ENCODE measurements at regions not wholly inside any gene's neighbourhood (a gene's known extent, or its start where the extent isn't known, plus 50 kb on each side); places are given as distances from the start of the nearest gene placed in this dataset.

DNA sequence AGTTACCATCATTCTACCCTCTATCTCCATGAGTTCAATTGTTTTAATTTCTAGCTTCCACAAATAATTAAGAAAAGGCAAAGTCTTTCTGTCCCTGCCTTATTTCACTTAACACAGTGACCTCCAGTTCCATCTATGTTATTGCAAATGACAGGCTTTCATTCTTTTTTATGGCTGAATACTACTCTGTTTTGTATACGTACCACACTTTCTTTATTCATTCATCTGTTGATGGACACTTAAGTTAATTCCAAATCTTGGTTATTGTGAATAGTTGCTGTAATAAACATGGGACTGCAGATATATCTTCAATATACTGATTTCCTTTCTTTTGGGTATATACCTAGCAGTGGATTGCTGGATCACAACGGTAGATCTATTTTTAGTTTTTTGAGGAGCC lies 314.1 kb downstream of the SV2B start:
- POLR2A ChIA-PET = no interaction called here
- H3K9me1 ChIP-seq (ENCODE audit: control insufficient read depth, insufficient read depth, low read length) = no peaks in the 10 kb centered on the region
- H3K79me2 ChIP-seq (ENCODE audit: control insufficient read depth, insufficient read depth, low read length) = no peaks in the 10 kb centered on the region
- in situ Hi-C loops (cut with MboI) = no loop called here
- H3K4me3 ChIP-seq = no peak overlapping the region
- H3K4me1 ChIP-seq (replicated peaks in 1 of 2; ENCODE audit: control insufficient read depth in 2 of 2, insufficient read depth in 2 of 2, low read length in 2 of 2) = no peaks in the 10 kb centered on the region
- CTCF ChIA-PET (ENCODE audit: low intra/inter-chr PET ratio) = interaction anchor here (0.6 kb wide), 1 partner anchor 113 kb away, joined by 3 read pairs; no protein-coding TSS in a partner anchor
- H3K27ac ChIP-seq (ENCODE audit: extremely low read depth, low read depth, low read length) = no peak overlapping the region
- 3% methylated on average over 2 of the region's 2 CpGs for WGBS (ENCODE audit: insufficient coverage, low coverage, missing lambda C conversion rate)
- no peak overlapping the region for H3K9ac ChIP-seq (ENCODE audit: insufficient read depth in 1 of 2, low read depth in 2 of 2, low read length in 2 of 2)
- H3K27me3 ChIP-seq (ENCODE audit: control insufficient read depth in 2 of 2, insufficient read depth in 2 of 2, low read length in 2 of 2) = no peaks in the 10 kb centered on the region
- DNase-seq (ENCODE audit: extremely low read depth in 1 of 4, low spot score in 3 of 4) (no peak), FAIRE-seq (no peak), ATAC-seq (no peak)
- intact Hi-C loops (cut with micrococcal nuclease) = no loop called here
- BruUV-seq (replicated peaks) = no TSS peak
- H2AFZ ChIP-seq (ENCODE audit: low read depth, low read length) = no peak overlapping the region
- H3K36me3 ChIP-seq (ENCODE audit: control insufficient read depth, insufficient read depth, low read length) = no peaks in the 10 kb centered on the region
- H3K9me3 ChIP-seq (replicated peaks; ENCODE audit: control insufficient read depth, insufficient read depth, low read depth, low read length) = no peaks in the 10 kb centered on the region
- no peak overlapping the region for H3K4me2 ChIP-seq (ENCODE audit: insufficient read depth, low read length)
- TF ChIP-seq, protein P1, sequence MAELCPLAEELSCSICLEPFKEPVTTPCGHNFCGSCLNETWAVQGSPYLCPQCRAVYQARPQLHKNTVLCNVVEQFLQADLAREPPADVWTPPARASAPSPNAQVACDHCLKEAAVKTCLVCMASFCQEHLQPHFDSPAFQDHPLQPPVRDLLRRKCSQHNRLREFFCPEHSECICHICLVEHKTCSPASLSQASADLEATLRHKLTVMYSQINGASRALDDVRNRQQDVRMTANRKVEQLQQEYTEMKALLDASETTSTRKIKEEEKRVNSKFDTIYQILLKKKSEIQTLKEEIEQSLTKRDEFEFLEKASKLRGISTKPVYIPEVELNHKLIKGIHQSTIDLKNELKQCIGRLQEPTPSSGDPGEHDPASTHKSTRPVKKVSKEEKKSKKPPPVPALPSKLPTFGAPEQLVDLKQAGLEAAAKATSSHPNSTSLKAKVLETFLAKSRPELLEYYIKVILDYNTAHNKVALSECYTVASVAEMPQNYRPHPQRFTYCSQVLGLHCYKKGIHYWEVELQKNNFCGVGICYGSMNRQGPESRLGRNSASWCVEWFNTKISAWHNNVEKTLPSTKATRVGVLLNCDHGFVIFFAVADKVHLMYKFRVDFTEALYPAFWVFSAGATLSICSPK (IDR thresholded peaks at IDR 0.05; ENCODE audit: borderline replicate concordance) = no peak
- no peak for TF ChIP-seq ILK (tag; IDR thresholded peaks at IDR 0.05; ENCODE audit: borderline replicate concordance, low read depth)
- TF ChIP-seq PHF20 (IDR thresholded peaks at IDR 0.05; ENCODE audit: partially characterized antibody) = no peak
- no peak for TF ChIP-seq GABPB2 (CRISPR knock-in tag; conservative IDR thresholded peaks at IDR 0.05)
- no peak for TF ChIP-seq ZNF263 (CRISPR knock-in tag; IDR thresholded peaks at IDR 0.05; ENCODE audit: borderline replicate concordance)
- no peak for TF ChIP-seq RBM15 (IDR thresholded peaks at IDR 0.05; ENCODE audit: insufficient read depth, low read length)
- no peak for TF ChIP-seq U2AF2 (optimal IDR thresholded peaks at IDR 0.05; ENCODE audit: low read depth, low read length)
- TF ChIP-seq SNRNP70 (optimal IDR thresholded peaks at IDR 0.05; ENCODE audit: low read depth, low read length) = no peak
- TF ChIP-seq ZNF699 (CRISPR knock-in tag; IDR thresholded peaks at IDR 0.05; ENCODE audit: insufficient replicate concordance) = no peak
- TF ChIP-seq VEZF1 (CRISPR knock-in tag; IDR thresholded peaks at IDR 0.05) = no peak
- no peak for TF ChIP-seq HLTF (IDR thresholded peaks at IDR 0.05)
- no peak for TF ChIP-seq HNRNPUL1 (IDR thresholded peaks at IDR 0.05; ENCODE audit: low read length)
- TF ChIP-seq, protein P2, sequence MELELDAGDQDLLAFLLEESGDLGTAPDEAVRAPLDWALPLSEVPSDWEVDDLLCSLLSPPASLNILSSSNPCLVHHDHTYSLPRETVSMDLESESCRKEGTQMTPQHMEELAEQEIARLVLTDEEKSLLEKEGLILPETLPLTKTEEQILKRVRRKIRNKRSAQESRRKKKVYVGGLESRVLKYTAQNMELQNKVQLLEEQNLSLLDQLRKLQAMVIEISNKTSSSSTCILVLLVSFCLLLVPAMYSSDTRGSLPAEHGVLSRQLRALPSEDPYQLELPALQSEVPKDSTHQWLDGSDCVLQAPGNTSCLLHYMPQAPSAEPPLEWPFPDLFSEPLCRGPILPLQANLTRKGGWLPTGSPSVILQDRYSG (tag; conservative IDR thresholded peaks at IDR 0.05; ENCODE audit: low read depth) = no peak
- no peak for TF ChIP-seq FOXA3 (CRISPR knock-in tag; conservative IDR thresholded peaks at IDR 0.05 in 1 of 2, IDR thresholded peaks at IDR 0.05 in 1 of 2)
- no peaks in the 10 kb centered on the region for H4K20me1 ChIP-seq (replicated peaks; ENCODE audit: control insufficient read depth, insufficient read depth, low read length)
